ENCODE measurements at regions not wholly inside any gene's neighbourhood (a gene's known extent, or its start where the extent isn't known, plus 50 kb on each side); places are given as distances from the start of the nearest gene placed in this dataset.

- TF ChIP-seq, protein P1, sequence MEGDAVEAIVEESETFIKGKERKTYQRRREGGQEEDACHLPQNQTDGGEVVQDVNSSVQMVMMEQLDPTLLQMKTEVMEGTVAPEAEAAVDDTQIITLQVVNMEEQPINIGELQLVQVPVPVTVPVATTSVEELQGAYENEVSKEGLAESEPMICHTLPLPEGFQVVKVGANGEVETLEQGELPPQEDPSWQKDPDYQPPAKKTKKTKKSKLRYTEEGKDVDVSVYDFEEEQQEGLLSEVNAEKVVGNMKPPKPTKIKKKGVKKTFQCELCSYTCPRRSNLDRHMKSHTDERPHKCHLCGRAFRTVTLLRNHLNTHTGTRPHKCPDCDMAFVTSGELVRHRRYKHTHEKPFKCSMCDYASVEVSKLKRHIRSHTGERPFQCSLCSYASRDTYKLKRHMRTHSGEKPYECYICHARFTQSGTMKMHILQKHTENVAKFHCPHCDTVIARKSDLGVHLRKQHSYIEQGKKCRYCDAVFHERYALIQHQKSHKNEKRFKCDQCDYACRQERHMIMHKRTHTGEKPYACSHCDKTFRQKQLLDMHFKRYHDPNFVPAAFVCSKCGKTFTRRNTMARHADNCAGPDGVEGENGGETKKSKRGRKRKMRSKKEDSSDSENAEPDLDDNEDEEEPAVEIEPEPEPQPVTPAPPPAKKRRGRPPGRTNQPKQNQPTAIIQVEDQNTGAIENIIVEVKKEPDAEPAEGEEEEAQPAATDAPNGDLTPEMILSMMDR (conservative IDR thresholded peaks at IDR 0.05; ENCODE audit: low read length): no peak
- no peak for TF ChIP-seq EZH2phosphoT487 (IDR thresholded peaks at IDR 0.05; ENCODE audit: borderline replicate concordance)
Measured at GRCh38 chr9:124099860-124100259, 88.3 kb downstream of the LHX2 start.
